GM12878 (cell line): ENCODE measurements at regions not wholly inside any gene's neighbourhood (a gene's known extent, or its start where the extent isn't known, plus 50 kb on each side); places are given as distances from the start of the nearest gene placed in this dataset.

Experiments used
- ATAC-seq: fragments of 200-7000 bp; cut with Tn5 transposase; 3 replicates; pipeline ENCODE4 v1.9.1; 2020; ENCODE audit warnings: mild to moderate bottlenecking, moderate library complexity
- BruUV-seq: library from RNA; stranded (reverse); fragments of 400-500 nt; replicated peaks from 2 replicates; lab custom pipeline; 2021; lab: Mats Ljungman, UMichigan
- CTCF ChIA-PET: fragments of 300-600 bp; sonication (Branson Sonifier 250); formaldehyde crosslinking; extraction: SDS; loops from one replicate; lab custom pipeline; 2021; ENCODE audit warnings: inconsistent platforms; lab: Yijun Ruan, JAX
- POLR2A ChIA-PET: fragments of 350-600 bp; formaldehyde crosslinking; extraction: SDS; loops from one replicate; lab custom pipeline; 2021; ENCODE audit warnings: inconsistent platforms; lab: Charles Lee
- RAD21 ChIA-PET: fragments of 300-600 bp; sonication (Branson Sonifier 250); formaldehyde crosslinking; loops from one replicate; lab custom pipeline; 2023; ENCODE audit warnings: antibody characterized with exemption; ENCODE audit not compliant: unreplicated experiment; lab: Charles Lee
- SMC1A ChIA-PET: fragments of 300-600 bp; sonication (Branson Sonifier 250); formaldehyde crosslinking; loops from one replicate; lab custom pipeline; 2023; ENCODE audit not compliant: unreplicated experiment, uncharacterized antibody; lab: Charles Lee
- DNase-seq: peaks from one replicate; pipeline ENCODE4 v3.0.0-alpha.2; 2011; ENCODE audit warnings: low read depth, low spot score
- FAIRE-seq: peaks from 3 replicates; lab custom pipeline; 2011; peaks lifted over from hg19 to GRCh38; lab: Jason Lieb, UNC
- H2AFZ ChIP-seq: 2 replicates; pipeline ENCODE4 v1.6.0; 2011; ENCODE audit warnings: low read depth, low read length, control low read depth; ENCODE audit not compliant: control insufficient read depth
- H3K27ac ChIP-seq: 2 replicates; pipeline ENCODE4 v1.5.1; 2011; ENCODE audit warnings: control low read depth; ENCODE audit not compliant: control insufficient read depth, insufficient read depth
- H3K27me3 ChIP-seq, 2 experiments: replicated peaks in 1 of 2; 2 replicates each; pipeline versions ENCODE4 v1.6.0 to v1.6.1; 2011; ENCODE audit warnings: low read length in 1 of 2; ENCODE audit not compliant: control insufficient read depth in 2 of 2, insufficient read depth in 2 of 2
- H3K36me3 ChIP-seq, 2 experiments: 2 replicates each; pipeline ENCODE4 v1.5.1; 2011; ENCODE audit warnings: low read length in 1 of 2; ENCODE audit not compliant: control insufficient read depth in 2 of 2, insufficient read depth in 2 of 2
- H3K4me1 ChIP-seq: 2 replicates; pipeline ENCODE4 v1.6.1; 2011; ENCODE audit warnings: mild to moderate bottlenecking, low read length, moderate library complexity, mixed read lengths; ENCODE audit not compliant: control insufficient read depth, insufficient read depth
- H3K4me2 ChIP-seq: 2 replicates; pipeline ENCODE4 v1.6.0; 2011; ENCODE audit warnings: control low read depth; ENCODE audit not compliant: control insufficient read depth, insufficient read depth
- H3K4me3 ChIP-seq: fragments of 200-600 bp; sonication (generic); 2 replicates; pipeline ENCODE4 v1.5.1; 2016
- H3K79me2 ChIP-seq: 2 replicates; pipeline ENCODE4 v1.6.0; 2011; ENCODE audit warnings: low read length; ENCODE audit not compliant: control insufficient read depth, insufficient read depth
- H3K9ac ChIP-seq: 2 replicates; pipeline ENCODE4 v1.8.0; 2011; ENCODE audit warnings: low read length, control low read depth, mixed read lengths; ENCODE audit not compliant: control insufficient read depth, insufficient read depth
- H3K9me3 ChIP-seq: replicated peaks from 3 replicates; pipeline ENCODE4 v1.5.1; 2011; ENCODE audit warnings: mild to moderate bottlenecking, low read length; ENCODE audit not compliant: control insufficient read depth, insufficient read depth
- H4K20me1 ChIP-seq: 2 replicates; pipeline ENCODE4 v1.6.0; 2011; ENCODE audit not compliant: control insufficient read depth, insufficient read depth
- BCL11A ChIP-seq: IDR thresholded peaks from 2 replicates; pipeline ENCODE4 v1.6.1; 2011; ENCODE audit warnings: low read depth, low read length
- GATAD2B ChIP-seq: fragments of 450-650 bp; conservative IDR thresholded peaks from 2 replicates; pipeline ENCODE4 v1.6.1; 2017; ENCODE audit warnings: low read depth, mild to moderate bottlenecking, moderate library complexity
- HCFC1 ChIP-seq: fragments of 150-350 bp; IDR thresholded peaks from 2 replicates; pipeline ENCODE4 v1.6.1; 2014; ENCODE audit warnings: low read length
- HDAC6 ChIP-seq: fragments of 200-600 bp; sonication (generic); IDR thresholded peaks from one replicate; pipeline ENCODE4 v1.8.0; 2017; ENCODE audit warnings: antibody characterized with exemption; ENCODE audit not compliant: unreplicated experiment
- IKZF2 ChIP-seq, 2 experiments: fragments of 450-650 bp; IDR thresholded peaks; 2 replicates each; pipeline ENCODE4 v1.6.1; 2017; ENCODE audit warnings: mild to moderate bottlenecking in 2 of 2, moderate library complexity in 2 of 2
- MYC ChIP-seq: IDR thresholded peaks from 2 replicates; pipeline ENCODE4 v1.6.1; 2011; ENCODE audit warnings: mild to moderate bottlenecking, low read length, moderate library complexity, inconsistent platforms; ENCODE audit not compliant: insufficient read depth, insufficient replicate concordance, insufficient read length, severe bottlenecking
- NR2F1 ChIP-seq: fragments of 450-650 bp; conservative IDR thresholded peaks from 2 replicates; pipeline ENCODE4 v1.6.1; 2017; ENCODE audit warnings: mild to moderate bottlenecking
- PAX8 ChIP-seq: fragments of 450-650 bp; IDR thresholded peaks from 2 replicates; pipeline ENCODE4 v1.6.1; 2017; ENCODE audit warnings: mild to moderate bottlenecking, moderate library complexity
- POU2F2 ChIP-seq: IDR thresholded peaks from 3 replicates; pipeline ENCODE4 v1.6.1; 2011; ENCODE audit warnings: low read depth, mild to moderate bottlenecking, low read length, borderline replicate concordance
- RELA ChIP-seq: fragments of 450-650 bp; IDR thresholded peaks from 2 replicates; pipeline ENCODE4 v1.8.0; 2014; ENCODE audit warnings: borderline replicate concordance; ENCODE audit not compliant: partially characterized antibody
- SUZ12 ChIP-seq: fragments of 200-600 bp; sonication (generic); IDR thresholded peaks from one replicate; pipeline ENCODE4 v1.6.1; 2018; ENCODE audit warnings: antibody characterized with exemption, mild to moderate bottlenecking; ENCODE audit not compliant: unreplicated experiment
- TAF1 ChIP-seq: IDR thresholded peaks from 2 replicates; pipeline ENCODE4 v1.6.1; 2011; ENCODE audit warnings: mild to moderate bottlenecking, low read depth, low read length, borderline replicate concordance
- ZNF207 ChIP-seq: fragments of 450-650 bp; IDR thresholded peaks from 2 replicates; pipeline ENCODE4 v1.6.1; 2014; ENCODE audit warnings: antibody characterized with exemption, mild to moderate bottlenecking, borderline replicate concordance
- ZNF274 ChIP-seq: IDR thresholded peaks from one replicate; pipeline ENCODE4 v1.8.0; 2011; ENCODE audit not compliant: insufficient read length, insufficient read depth
- WGBS: methylation state at CpG from one replicate; pipeline ENCODE4 v1.1.6; 2016; ENCODE audit warnings: low lambda C conversion rate; ENCODE audit not compliant: insufficient replicate concordance, insufficient coverage; ENCODE audit errors: missing lambda C conversion rate; 5-methylcytosine and 5-hydroxymethylcytosine counted together
- in situ Hi-C: fragments of 300-500 bp; cut with MboI; formaldehyde crosslinking; loops from 9 replicates; pipeline ENCODE4 v1.14.3; 2018; ENCODE audit warnings: mixed read lengths
- intact Hi-C: fragments of 100-400 bp; cut with micrococcal nuclease; formaldehyde crosslinking; loops from one replicate; pipeline ENCODE4 v1.14.2; 2022; ENCODE audit not compliant: unreplicated experiment
- TF ChIP-seq, protein P1 (sequence below): fragments of 450-650 bp; IDR thresholded peaks from 2 replicates; pipeline ENCODE4 v1.6.1; 2018; ENCODE audit warnings: mild to moderate bottlenecking, low read depth, moderate library complexity; ENCODE audit not compliant: partially characterized antibody

GRCh38 chr10:118405928-118406327, 63.8 kb upstream of the FAM204A start:
- no peaks in the 10 kb centered on the region for H3K9me3 ChIP-seq
- H3K4me2 ChIP-seq: no peak overlapping the region
- no peak for FAIRE-seq
- ChIA-PET SMC1A (interaction anchor here (0.7 to 1.8 kb wide), 2 partner anchors 27 to 65 kb away, joined by 3 to 4 read pairs; no protein-coding TSS in a partner anchor), RAD21 (no interaction called here), POLR2A (no interaction called here), CTCF (interaction anchor here (0.6 to 1.3 kb wide), 2 partner anchors 16 to 332 kb away, joined by 3 read pairs; no protein-coding TSS in a partner anchor)
- H4K20me1 ChIP-seq: no peaks in the 10 kb centered on the region
- H2AFZ ChIP-seq: no peak overlapping the region
- no peak for DNase-seq
- intact Hi-C loops (no loop called here), in situ Hi-C loops (no loop called here)
- ATAC-seq: no peak
- no peak overlapping the region for H3K9ac ChIP-seq
- no peak overlapping the region for H3K4me3 ChIP-seq
- 20% methylated on average over 3 of the region's 3 CpGs for WGBS
- H3K36me3 ChIP-seq: no peaks in the 10 kb centered on the region
- no peaks in the 10 kb centered on the region for H3K79me2 ChIP-seq
- H3K4me1 ChIP-seq: no peaks in the 10 kb centered on the region
- TF ChIP-seq, protein P1, sequence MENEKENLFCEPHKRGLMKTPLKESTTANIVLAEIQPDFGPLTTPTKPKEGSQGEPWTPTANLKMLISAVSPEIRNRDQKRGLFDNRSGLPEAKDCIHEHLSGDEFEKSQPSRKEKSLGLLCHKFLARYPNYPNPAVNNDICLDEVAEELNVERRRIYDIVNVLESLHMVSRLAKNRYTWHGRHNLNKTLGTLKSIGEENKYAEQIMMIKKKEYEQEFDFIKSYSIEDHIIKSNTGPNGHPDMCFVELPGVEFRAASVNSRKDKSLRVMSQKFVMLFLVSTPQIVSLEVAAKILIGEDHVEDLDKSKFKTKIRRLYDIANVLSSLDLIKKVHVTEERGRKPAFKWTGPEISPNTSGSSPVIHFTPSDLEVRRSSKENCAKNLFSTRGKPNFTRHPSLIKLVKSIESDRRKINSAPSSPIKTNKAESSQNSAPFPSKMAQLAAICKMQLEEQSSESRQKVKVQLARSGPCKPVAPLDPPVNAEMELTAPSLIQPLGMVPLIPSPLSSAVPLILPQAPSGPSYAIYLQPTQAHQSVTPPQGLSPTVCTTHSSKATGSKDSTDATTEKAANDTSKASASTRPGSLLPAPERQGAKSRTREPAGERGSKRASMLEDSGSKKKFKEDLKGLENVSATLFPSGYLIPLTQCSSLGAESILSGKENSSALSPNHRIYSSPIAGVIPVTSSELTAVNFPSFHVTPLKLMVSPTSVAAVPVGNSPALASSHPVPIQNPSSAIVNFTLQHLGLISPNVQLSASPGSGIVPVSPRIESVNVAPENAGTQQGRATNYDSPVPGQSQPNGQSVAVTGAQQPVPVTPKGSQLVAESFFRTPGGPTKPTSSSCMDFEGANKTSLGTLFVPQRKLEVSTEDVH: no peak
- TF ChIP-seq IKZF2 (IDR thresholded peaks at IDR 0.05): no peak
- H3K27ac ChIP-seq: no peak overlapping the region
- no TSS peak for BruUV-seq
- no peaks in the 10 kb centered on the region; a peak in 1 of 4 replicates for H3K27me3 ChIP-seq

- DNase-seq: no peak
- no peaks in the 10 kb centered on the region for H3K36me3 ChIP-seq
- in situ Hi-C loops (no loop called here), intact Hi-C loops (no loop called here)
- RAD21 ChIA-PET: no interaction called here
- POLR2A ChIA-PET: no interaction called here
- CTCF ChIA-PET: interaction anchor here (0.5 to 1.5 kb wide), 2 partner anchors 55 to 166 kb away, joined by 3 to 5 read pairs; no protein-coding TSS in a partner anchor
- no peaks in the 10 kb centered on the region for H3K79me2 ChIP-seq
- H3K27me3 ChIP-seq: no peaks in the 10 kb centered on the region; a peak in 1 of 4 replicates
- H4K20me1 ChIP-seq: no peaks in the 10 kb centered on the region
- ATAC-seq: no peak
- no TSS peak for BruUV-seq
- H3K27ac ChIP-seq: no peak overlapping the region
- H3K9me3 ChIP-seq: no peaks in the 10 kb centered on the region
- FAIRE-seq: no peak
- no peak overlapping the region for H2AFZ ChIP-seq
- 54% methylated on average over 3 of the region's 3 CpGs for WGBS
- no peak overlapping the region for H3K4me3 ChIP-seq
- SMC1A ChIA-PET: no interaction called here
- no peak overlapping the region for H3K4me2 ChIP-seq
- H3K9ac ChIP-seq: no peak overlapping the region
- H3K4me1 ChIP-seq: no peaks in the 10 kb centered on the region
- TF ChIP-seq NR2F1 (no peak), HCFC1 (no peak), TAF1 (no peak), PAX8 (no peak), GATAD2B (no peak), SUZ12 (no peak), ZNF207 (no peak), BCL11A (no peak), RELA (no peak), ZNF274 (no peak), POU2F2 (no peak), MYC (no peak), HDAC6 (no peak)
Measured at GRCh38 chr10:118403967-118404366, 61.8 kb upstream of the FAM204A start.
